8988T (cell line): ENCODE measurements at regions not wholly inside any gene's neighbourhood (a gene's known extent, or its start where the extent isn't known, plus 50 kb on each side); places are given as distances from the start of the nearest gene placed in this dataset.
"Not testable (repeated sequence)": the region's sequence is repeated elsewhere in the genome, so short reads cannot be mapped to it uniquely, and the experiment has no call there.

Source experiments
- DNase-seq: peaks from one replicate; pipeline ENCODE4 v3.0.0; 2011

GRCh38 chr17:71625330-71625729, 495.5 kb upstream of the SOX9 start:
- no peak for DNase-seq

GRCh38 chr17:71628306-71628705, 492.5 kb upstream of the SOX9 start:
- no peak for DNase-seq

- no peak for DNase-seq
Measured at GRCh38 chr17:71631483-71631882, 489.3 kb upstream of the SOX9 start.

GRCh38 chr17:71632328-71632727, 488.5 kb upstream of the SOX9 start:
- no peak for DNase-seq

- DNase-seq, result no peak
Measured at GRCh38 chr17:71633391-71633849, 487.4 kb upstream of the SOX9 start.

- DNase-seq, result no peak
Measured at GRCh38 chr17:71634376-71634775, 486.4 kb upstream of the SOX9 start.

GRCh38 chr17:71635187-71635586, 485.6 kb upstream of the SOX9 start:
- DNase-seq, result no peak

- DNase-seq, result no peak
Measured at GRCh38 chr17:71636644-71637043, 484.2 kb upstream of the SOX9 start.

GRCh38 chr17:71638668-71639067, 482.2 kb upstream of the SOX9 start:
- DNase-seq, result no peak

GRCh38 chr17:71639865-71640264, 481.0 kb upstream of the SOX9 start:
- no peak for DNase-seq

GRCh38 chr17:71646890-71647289, 473.9 kb upstream of the SOX9 start:
- not testable (repeated sequence) for DNase-seq

GRCh38 chr17:71648342-71648741, 472.5 kb upstream of the SOX9 start:
- not testable (repeated sequence) for DNase-seq

- no peak for DNase-seq
Measured at GRCh38 chr17:71649941-71650350, 470.9 kb upstream of the SOX9 start.

- DNase-seq, result no peak
Measured at GRCh38 chr17:71655542-71655941, 465.3 kb upstream of the SOX9 start.

- no peak for DNase-seq
Measured at GRCh38 chr17:71656964-71657858, 463.6 kb upstream of the SOX9 start.

GRCh38 chr17:71658996-71659395, 461.8 kb upstream of the SOX9 start:
- no peak for DNase-seq

GRCh38 chr17:71664861-71665260, 456.0 kb upstream of the SOX9 start:
- no peak for DNase-seq

GRCh38 chr17:71666047-71666446, 454.8 kb upstream of the SOX9 start:
- DNase-seq, result no peak

- no peak for DNase-seq
Measured at GRCh38 chr17:71667661-71668060, 453.2 kb upstream of the SOX9 start.

- no peak for DNase-seq
Measured at GRCh38 chr17:71668807-71669206, 452.0 kb upstream of the SOX9 start.

GRCh38 chr17:71677439-71677838, 443.4 kb upstream of the SOX9 start:
- DNase-seq, result no peak

- DNase-seq, result no peak
Measured at GRCh38 chr17:71679832-71680231, 441.0 kb upstream of the SOX9 start.

GRCh38 chr17:71681427-71682173, 439.2 kb upstream of the SOX9 start:
- no peak for DNase-seq

GRCh38 chr17:71682174-71682494, 438.7 kb upstream of the SOX9 start:
- no peak for DNase-seq
